ENCODE measurements at regions not wholly inside any gene's neighbourhood (a gene's known extent, or its start where the extent isn't known, plus 50 kb on each side); places are given as distances from the start of the nearest gene placed in this dataset.

DNA sequence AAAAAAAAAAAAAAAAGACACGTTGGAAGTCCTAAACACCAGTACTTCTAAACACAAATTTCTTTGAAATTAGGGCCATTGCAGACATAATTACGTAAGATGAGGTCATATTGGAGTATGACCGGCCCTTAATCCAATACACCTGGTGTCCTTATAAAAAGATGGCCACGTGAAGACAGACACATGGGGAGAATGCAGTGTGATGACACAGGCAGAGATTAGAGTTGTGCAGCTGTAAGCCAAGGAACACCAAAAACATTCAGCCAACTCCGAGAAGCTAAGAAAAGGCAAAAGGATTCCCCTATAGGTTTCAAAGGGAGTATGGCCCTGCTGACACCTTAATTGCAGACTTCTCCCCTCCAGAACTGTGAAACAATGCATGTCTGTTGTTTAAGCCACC, 379.0 kb upstream of the PDZRN3 start:
- TF ChIP-seq, protein P1, sequence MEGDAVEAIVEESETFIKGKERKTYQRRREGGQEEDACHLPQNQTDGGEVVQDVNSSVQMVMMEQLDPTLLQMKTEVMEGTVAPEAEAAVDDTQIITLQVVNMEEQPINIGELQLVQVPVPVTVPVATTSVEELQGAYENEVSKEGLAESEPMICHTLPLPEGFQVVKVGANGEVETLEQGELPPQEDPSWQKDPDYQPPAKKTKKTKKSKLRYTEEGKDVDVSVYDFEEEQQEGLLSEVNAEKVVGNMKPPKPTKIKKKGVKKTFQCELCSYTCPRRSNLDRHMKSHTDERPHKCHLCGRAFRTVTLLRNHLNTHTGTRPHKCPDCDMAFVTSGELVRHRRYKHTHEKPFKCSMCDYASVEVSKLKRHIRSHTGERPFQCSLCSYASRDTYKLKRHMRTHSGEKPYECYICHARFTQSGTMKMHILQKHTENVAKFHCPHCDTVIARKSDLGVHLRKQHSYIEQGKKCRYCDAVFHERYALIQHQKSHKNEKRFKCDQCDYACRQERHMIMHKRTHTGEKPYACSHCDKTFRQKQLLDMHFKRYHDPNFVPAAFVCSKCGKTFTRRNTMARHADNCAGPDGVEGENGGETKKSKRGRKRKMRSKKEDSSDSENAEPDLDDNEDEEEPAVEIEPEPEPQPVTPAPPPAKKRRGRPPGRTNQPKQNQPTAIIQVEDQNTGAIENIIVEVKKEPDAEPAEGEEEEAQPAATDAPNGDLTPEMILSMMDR (optimal IDR thresholded peaks at IDR 0.05 in 1 of 3, IDR thresholded peaks at IDR 0.05 in 1 of 3, conservative IDR thresholded peaks at IDR 0.05 in 1 of 3; ENCODE audit: extremely low read depth in 1 of 3, insufficient read depth in 2 of 3, low read length in 3 of 3), result no peak
- TF ChIP-seq EZH2 (IDR thresholded peaks at IDR 0.05; ENCODE audit: low read length), result no peak
- H4K20me1 ChIP-seq (ENCODE audit: control insufficient read depth, extremely low read depth, insufficient read depth, low read length), result no peaks in the 10 kb centered on the region
- no peak overlapping the region for H3K4me2 ChIP-seq (ENCODE audit: control insufficient read depth, extremely low read depth, insufficient read depth, low read depth, low read length)
- FAIRE-seq (no peak), DNase-seq (ENCODE audit: low read depth, low spot score) (no peak)
- H3K27ac ChIP-seq (ENCODE audit: control insufficient read depth, insufficient read depth, low read length), result no peak overlapping the region
- H3K9me1 ChIP-seq (ENCODE audit: control insufficient read depth, extremely low read depth, insufficient read depth, low read length), result no peaks in the 10 kb centered on the region
- no peak overlapping the region for H3K4me3 ChIP-seq (ENCODE audit: control insufficient read depth in 2 of 3, extremely low read depth in 1 of 3, insufficient read depth in 2 of 3, low read depth in 1 of 3, low read length in 3 of 3)
- dilution Hi-C loops (cut with MboI; ENCODE audit: extremely low pct_ligation_motif_present, low sequenced_read_pairs), result no loop called here
- no peaks in the 10 kb centered on the region for H3K27me3 ChIP-seq (ENCODE audit: control insufficient read depth, extremely low read depth, insufficient read depth, low read length)
- no peaks in the 10 kb centered on the region for H3K4me1 ChIP-seq (ENCODE audit: control insufficient read depth, extremely low read depth, insufficient read depth, low read length)
- H3K79me2 ChIP-seq (ENCODE audit: control insufficient read depth, insufficient read depth, low read length), result no peaks in the 10 kb centered on the region
- no peak overlapping the region for H2AFZ ChIP-seq (ENCODE audit: control insufficient read depth, low read length)
- H3K9me3 ChIP-seq (ENCODE audit: control insufficient read depth, low read depth, low read length), result no peaks in the 10 kb centered on the region
- no peaks in the 10 kb centered on the region for H3K36me3 ChIP-seq (ENCODE audit: control insufficient read depth in 2 of 2, extremely low read depth in 1 of 2, insufficient read depth in 2 of 2, low read length in 2 of 2)
- no peak overlapping the region for H3K9ac ChIP-seq (ENCODE audit: control insufficient read depth, extremely low read depth, insufficient read depth, low read length)

DNA sequence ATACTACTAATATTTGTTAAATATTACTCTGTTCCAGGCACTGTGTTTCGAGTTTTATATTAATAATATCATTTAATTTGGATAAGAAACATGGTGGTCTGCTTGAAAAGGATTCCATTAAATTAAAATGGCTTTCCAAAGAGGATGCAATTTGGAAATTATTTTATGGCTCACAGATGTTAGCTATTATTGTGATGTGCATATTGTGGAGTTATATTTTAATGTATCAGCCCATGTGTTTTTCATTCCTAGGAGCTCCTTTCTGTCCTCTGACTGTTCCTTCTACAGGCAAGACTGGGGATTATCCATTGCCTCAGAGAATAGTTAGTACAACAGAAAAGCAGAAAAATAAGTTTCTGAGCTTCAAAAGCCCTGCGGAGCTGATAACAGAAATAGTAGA, 376.7 kb upstream of the PDZRN3 start:
- Histone ChIP-seq H4K20me1 (ENCODE audit: control insufficient read depth, extremely low read depth, insufficient read depth, low read length) (no peaks in the 10 kb centered on the region), H3K9ac (ENCODE audit: control insufficient read depth, extremely low read depth, insufficient read depth, low read length) (no peak overlapping the region), H3K79me2 (ENCODE audit: control insufficient read depth, insufficient read depth, low read length) (no peaks in the 10 kb centered on the region), H3K4me3 (ENCODE audit: control insufficient read depth in 2 of 3, extremely low read depth in 1 of 3, insufficient read depth in 2 of 3, low read depth in 1 of 3, low read length in 3 of 3) (no peak overlapping the region), H3K27ac (ENCODE audit: control insufficient read depth, insufficient read depth, low read length) (no peak overlapping the region), H2AFZ (ENCODE audit: control insufficient read depth, low read length) (no peak overlapping the region), H3K4me2 (ENCODE audit: control insufficient read depth, extremely low read depth, insufficient read depth, low read depth, low read length) (no peak overlapping the region), H3K27me3 (ENCODE audit: control insufficient read depth, extremely low read depth, insufficient read depth, low read length) (no peaks in the 10 kb centered on the region), H3K36me3 (ENCODE audit: control insufficient read depth in 2 of 2, extremely low read depth in 1 of 2, insufficient read depth in 2 of 2, low read length in 2 of 2) (no peaks in the 10 kb centered on the region), H3K4me1 (ENCODE audit: control insufficient read depth, extremely low read depth, insufficient read depth, low read length) (no peaks in the 10 kb centered on the region), H3K9me1 (ENCODE audit: control insufficient read depth, extremely low read depth, insufficient read depth, low read length) (no peaks in the 10 kb centered on the region), H3K9me3 (ENCODE audit: control insufficient read depth, low read depth, low read length) (no peaks in the 10 kb centered on the region)
- DNase-seq (ENCODE audit: low read depth, low spot score), result no peak
- no peak for FAIRE-seq
- dilution Hi-C loops (cut with MboI; ENCODE audit: extremely low pct_ligation_motif_present, low sequenced_read_pairs), result no loop called here
- TF ChIP-seq, protein P1 (optimal IDR thresholded peaks at IDR 0.05 in 1 of 3, IDR thresholded peaks at IDR 0.05 in 1 of 3, conservative IDR thresholded peaks at IDR 0.05 in 1 of 3; ENCODE audit: extremely low read depth in 1 of 3, insufficient read depth in 2 of 3, low read length in 3 of 3), result no peak
- no peak for TF ChIP-seq EZH2 (IDR thresholded peaks at IDR 0.05; ENCODE audit: low read length)
